H1 (cell line): ENCODE measurements at regions not wholly inside any gene's neighbourhood (a gene's known extent, or its start where the extent isn't known, plus 50 kb on each side); places are given as distances from the start of the nearest gene placed in this dataset.

Experiments used
- HDAC6 ChIP-seq: IDR thresholded peaks from one replicate; pipeline ENCODE4 v1.7.1; 2012; ENCODE audit warnings: low read depth, mild to moderate bottlenecking, inconsistent platforms, low read length, moderate library complexity
- TF ChIP-seq, protein P1 (sequence below): fragments of 300-600 bp; sonication (generic); IDR thresholded peaks from 2 replicates; pipeline ENCODE4 v1.7.1; 2012; ENCODE audit warnings: low read length, moderate library complexity, mild to moderate bottlenecking, inconsistent platforms; ENCODE audit not compliant: insufficient replicate concordance

DNA sequence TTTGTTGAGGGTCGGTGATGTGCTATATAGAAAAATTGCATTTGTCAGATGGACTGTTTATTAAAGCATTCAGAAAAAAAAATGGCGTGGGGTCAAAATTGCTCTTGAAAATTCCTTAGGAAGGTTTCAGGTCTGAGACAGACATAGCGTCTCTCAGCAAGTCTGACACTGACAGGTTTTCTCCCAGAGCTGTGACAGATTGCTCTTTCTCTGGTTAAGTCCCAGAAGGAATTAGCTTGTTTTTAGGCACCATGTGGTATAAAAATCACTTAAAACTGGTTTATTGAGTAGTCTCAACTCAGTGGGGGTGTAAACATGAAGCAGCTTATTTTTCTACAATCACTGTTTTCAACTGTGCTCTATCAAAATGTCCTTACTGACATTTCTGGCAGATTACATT is 1379.8 kb downstream of the MAT2B start (continued):
- TF ChIP-seq, protein P1, sequence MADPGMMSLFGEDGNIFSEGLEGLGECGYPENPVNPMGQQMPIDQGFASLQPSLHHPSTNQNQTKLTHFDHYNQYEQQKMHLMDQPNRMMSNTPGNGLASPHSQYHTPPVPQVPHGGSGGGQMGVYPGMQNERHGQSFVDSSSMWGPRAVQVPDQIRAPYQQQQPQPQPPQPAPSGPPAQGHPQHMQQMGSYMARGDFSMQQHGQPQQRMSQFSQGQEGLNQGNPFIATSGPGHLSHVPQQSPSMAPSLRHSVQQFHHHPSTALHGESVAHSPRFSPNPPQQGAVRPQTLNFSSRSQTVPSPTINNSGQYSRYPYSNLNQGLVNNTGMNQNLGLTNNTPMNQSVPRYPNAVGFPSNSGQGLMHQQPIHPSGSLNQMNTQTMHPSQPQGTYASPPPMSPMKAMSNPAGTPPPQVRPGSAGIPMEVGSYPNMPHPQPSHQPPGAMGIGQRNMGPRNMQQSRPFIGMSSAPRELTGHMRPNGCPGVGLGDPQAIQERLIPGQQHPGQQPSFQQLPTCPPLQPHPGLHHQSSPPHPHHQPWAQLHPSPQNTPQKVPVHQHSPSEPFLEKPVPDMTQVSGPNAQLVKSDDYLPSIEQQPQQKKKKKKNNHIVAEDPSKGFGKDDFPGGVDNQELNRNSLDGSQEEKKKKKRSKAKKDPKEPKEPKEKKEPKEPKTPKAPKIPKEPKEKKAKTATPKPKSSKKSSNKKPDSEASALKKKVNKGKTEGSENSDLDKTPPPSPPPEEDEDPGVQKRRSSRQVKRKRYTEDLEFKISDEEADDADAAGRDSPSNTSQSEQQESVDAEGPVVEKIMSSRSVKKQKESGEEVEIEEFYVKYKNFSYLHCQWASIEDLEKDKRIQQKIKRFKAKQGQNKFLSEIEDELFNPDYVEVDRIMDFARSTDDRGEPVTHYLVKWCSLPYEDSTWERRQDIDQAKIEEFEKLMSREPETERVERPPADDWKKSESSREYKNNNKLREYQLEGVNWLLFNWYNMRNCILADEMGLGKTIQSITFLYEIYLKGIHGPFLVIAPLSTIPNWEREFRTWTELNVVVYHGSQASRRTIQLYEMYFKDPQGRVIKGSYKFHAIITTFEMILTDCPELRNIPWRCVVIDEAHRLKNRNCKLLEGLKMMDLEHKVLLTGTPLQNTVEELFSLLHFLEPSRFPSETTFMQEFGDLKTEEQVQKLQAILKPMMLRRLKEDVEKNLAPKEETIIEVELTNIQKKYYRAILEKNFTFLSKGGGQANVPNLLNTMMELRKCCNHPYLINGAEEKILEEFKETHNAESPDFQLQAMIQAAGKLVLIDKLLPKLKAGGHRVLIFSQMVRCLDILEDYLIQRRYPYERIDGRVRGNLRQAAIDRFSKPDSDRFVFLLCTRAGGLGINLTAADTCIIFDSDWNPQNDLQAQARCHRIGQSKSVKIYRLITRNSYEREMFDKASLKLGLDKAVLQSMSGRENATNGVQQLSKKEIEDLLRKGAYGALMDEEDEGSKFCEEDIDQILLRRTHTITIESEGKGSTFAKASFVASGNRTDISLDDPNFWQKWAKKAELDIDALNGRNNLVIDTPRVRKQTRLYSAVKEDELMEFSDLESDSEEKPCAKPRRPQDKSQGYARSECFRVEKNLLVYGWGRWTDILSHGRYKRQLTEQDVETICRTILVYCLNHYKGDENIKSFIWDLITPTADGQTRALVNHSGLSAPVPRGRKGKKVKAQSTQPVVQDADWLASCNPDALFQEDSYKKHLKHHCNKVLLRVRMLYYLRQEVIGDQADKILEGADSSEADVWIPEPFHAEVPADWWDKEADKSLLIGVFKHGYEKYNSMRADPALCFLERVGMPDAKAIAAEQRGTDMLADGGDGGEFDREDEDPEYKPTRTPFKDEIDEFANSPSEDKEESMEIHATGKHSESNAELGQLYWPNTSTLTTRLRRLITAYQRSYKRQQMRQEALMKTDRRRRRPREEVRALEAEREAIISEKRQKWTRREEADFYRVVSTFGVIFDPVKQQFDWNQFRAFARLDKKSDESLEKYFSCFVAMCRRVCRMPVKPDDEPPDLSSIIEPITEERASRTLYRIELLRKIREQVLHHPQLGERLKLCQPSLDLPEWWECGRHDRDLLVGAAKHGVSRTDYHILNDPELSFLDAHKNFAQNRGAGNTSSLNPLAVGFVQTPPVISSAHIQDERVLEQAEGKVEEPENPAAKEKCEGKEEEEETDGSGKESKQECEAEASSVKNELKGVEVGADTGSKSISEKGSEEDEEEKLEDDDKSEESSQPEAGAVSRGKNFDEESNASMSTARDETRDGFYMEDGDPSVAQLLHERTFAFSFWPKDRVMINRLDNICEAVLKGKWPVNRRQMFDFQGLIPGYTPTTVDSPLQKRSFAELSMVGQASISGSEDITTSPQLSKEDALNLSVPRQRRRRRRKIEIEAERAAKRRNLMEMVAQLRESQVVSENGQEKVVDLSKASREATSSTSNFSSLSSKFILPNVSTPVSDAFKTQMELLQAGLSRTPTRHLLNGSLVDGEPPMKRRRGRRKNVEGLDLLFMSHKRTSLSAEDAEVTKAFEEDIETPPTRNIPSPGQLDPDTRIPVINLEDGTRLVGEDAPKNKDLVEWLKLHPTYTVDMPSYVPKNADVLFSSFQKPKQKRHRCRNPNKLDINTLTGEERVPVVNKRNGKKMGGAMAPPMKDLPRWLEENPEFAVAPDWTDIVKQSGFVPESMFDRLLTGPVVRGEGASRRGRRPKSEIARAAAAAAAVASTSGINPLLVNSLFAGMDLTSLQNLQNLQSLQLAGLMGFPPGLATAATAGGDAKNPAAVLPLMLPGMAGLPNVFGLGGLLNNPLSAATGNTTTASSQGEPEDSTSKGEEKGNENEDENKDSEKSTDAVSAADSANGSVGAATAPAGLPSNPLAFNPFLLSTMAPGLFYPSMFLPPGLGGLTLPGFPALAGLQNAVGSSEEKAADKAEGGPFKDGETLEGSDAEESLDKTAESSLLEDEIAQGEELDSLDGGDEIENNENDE: no peak
- TF ChIP-seq HDAC6: no peak
